Lower leg skin (tissue), 3 donors: ENCODE measurements at regions not wholly inside any gene's neighbourhood (a gene's known extent, or its start where the extent isn't known, plus 50 kb on each side); places are given as distances from the start of the nearest gene placed in this dataset.

Experiments used
- POLR2A ChIP-seq, 2 donors: fragments of 450-650 bp; IDR thresholded peaks; one replicate each; pipeline ENCODE4 v1.6.1; 2016 to 2017; ENCODE audit warnings: antibody characterized with exemption in 2 of 2, mild to moderate bottlenecking in 1 of 2, moderate library complexity in 1 of 2
- TF ChIP-seq, protein P1 (sequence below), 3 donors: fragments of 450-650 bp; IDR thresholded peaks; one replicate each; pipeline ENCODE4 v1.5.1; 2016; ENCODE audit warnings: antibody characterized with exemption in 3 of 3, mild to moderate bottlenecking in 3 of 3, moderate library complexity in 2 of 3

DNA sequence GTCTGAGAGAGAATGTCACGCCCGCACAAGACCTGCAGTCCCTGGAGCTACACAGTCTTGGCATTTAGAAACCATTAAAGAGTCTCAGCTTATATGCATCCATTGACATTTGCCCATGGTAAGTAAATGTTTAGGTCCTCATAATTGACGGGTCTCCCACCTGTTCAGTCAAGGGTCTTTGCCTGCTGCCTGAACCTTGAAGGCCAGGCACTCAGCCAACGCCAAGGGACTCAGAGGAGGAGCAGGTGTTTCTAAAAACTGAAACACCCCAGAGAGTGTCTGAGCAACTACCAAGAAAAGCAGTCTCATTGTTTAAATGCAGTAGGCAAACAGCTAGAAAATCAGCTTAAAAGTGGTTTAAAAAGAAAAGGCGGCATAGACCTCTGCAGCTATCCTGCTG is 264.7 kb upstream of the AKR1E2 start:
- TF ChIP-seq, protein P1, sequence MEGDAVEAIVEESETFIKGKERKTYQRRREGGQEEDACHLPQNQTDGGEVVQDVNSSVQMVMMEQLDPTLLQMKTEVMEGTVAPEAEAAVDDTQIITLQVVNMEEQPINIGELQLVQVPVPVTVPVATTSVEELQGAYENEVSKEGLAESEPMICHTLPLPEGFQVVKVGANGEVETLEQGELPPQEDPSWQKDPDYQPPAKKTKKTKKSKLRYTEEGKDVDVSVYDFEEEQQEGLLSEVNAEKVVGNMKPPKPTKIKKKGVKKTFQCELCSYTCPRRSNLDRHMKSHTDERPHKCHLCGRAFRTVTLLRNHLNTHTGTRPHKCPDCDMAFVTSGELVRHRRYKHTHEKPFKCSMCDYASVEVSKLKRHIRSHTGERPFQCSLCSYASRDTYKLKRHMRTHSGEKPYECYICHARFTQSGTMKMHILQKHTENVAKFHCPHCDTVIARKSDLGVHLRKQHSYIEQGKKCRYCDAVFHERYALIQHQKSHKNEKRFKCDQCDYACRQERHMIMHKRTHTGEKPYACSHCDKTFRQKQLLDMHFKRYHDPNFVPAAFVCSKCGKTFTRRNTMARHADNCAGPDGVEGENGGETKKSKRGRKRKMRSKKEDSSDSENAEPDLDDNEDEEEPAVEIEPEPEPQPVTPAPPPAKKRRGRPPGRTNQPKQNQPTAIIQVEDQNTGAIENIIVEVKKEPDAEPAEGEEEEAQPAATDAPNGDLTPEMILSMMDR (IDR thresholded peaks at IDR 0.05) = no peak
- TF ChIP-seq POLR2A (IDR thresholded peaks at IDR 0.05) = no peak
